HG03045 (cell line): ENCODE measurements at regions not wholly inside any gene's neighbourhood (a gene's known extent, or its start where the extent isn't known, plus 50 kb on each side); places are given as distances from the start of the nearest gene placed in this dataset.

Experiments
- ATAC-seq: cut with Tn5 transposase; IDR thresholded peaks from one replicate; pipeline ENCODE4 v1.9.1; 2021; ENCODE audit warnings: mild to moderate bottlenecking, moderate library complexity; ENCODE audit not compliant: unreplicated experiment

- ATAC-seq, result no peak
These were observed 92.8 kb downstream of the HNRNPLL start for GRCh38 chr2:38509947-38510326.

- ATAC-seq, result no peak
These were observed 93.3 kb downstream of the HNRNPLL start for GRCh38 chr2:38509314-38509946.

GRCh38 chr2:38508311-38509039 is 94.3 kb downstream of the HNRNPLL start:
- ATAC-seq, result peak; percentile 70

GRCh38 chr2:38507712-38508111 is 95.0 kb downstream of the HNRNPLL start:
- no peak for ATAC-seq

GRCh38 chr2:38505779-38506178 is 96.9 kb downstream of the HNRNPLL start:
- no peak for ATAC-seq

GRCh38 chr2:38504169-38504568 is 98.6 kb downstream of the HNRNPLL start:
- no peak for ATAC-seq

- ATAC-seq, result no peak
These were observed 100.6 kb downstream of the HNRNPLL start for GRCh38 chr2:38502107-38502506.

GRCh38 chr2:38500283-38500634 is 102.5 kb downstream of the HNRNPLL start:
- no peak for ATAC-seq

GRCh38 chr2:38499548-38500282 is 103.0 kb downstream of the HNRNPLL start:
- no peak for ATAC-seq

- no peak for ATAC-seq
These were observed 104.7 kb downstream of the HNRNPLL start for GRCh38 chr2:38498045-38498481.

- ATAC-seq, result no peak
These were observed 105.1 kb downstream of the HNRNPLL start for GRCh38 chr2:38497670-38498037.

GRCh38 chr2:38496927-38497669 is 105.6 kb downstream of the HNRNPLL start:
- ATAC-seq, result no peak

GRCh38 chr2:38495880-38496279 is 106.8 kb downstream of the HNRNPLL start:
- no peak for ATAC-seq

- ATAC-seq, result no peak
These were observed 108.3 kb downstream of the HNRNPLL start for GRCh38 chr2:38494394-38494793.

GRCh38 chr2:38492042-38492615 is 110.6 kb downstream of the HNRNPLL start:
- no peak for ATAC-seq

GRCh38 chr2:38491436-38491835 is 111.3 kb downstream of the HNRNPLL start:
- ATAC-seq, result no peak

- ATAC-seq, result no peak
These were observed 112.8 kb upstream of the ATL2 start for GRCh38 chr2:38489846-38490245.

- ATAC-seq, result no peak
These were observed 110.8 kb upstream of the ATL2 start for GRCh38 chr2:38487852-38488251.

- no peak for ATAC-seq
These were observed 109.3 kb upstream of the ATL2 start for GRCh38 chr2:38486213-38487026.

- peak; percentile 88 for ATAC-seq
These were observed 108.7 kb upstream of the ATL2 start for GRCh38 chr2:38485734-38486133.
